ENCODE measurements at regions not wholly inside any gene's neighbourhood (a gene's known extent, or its start where the extent isn't known, plus 50 kb on each side); places are given as distances from the start of the nearest gene placed in this dataset.

DNA sequence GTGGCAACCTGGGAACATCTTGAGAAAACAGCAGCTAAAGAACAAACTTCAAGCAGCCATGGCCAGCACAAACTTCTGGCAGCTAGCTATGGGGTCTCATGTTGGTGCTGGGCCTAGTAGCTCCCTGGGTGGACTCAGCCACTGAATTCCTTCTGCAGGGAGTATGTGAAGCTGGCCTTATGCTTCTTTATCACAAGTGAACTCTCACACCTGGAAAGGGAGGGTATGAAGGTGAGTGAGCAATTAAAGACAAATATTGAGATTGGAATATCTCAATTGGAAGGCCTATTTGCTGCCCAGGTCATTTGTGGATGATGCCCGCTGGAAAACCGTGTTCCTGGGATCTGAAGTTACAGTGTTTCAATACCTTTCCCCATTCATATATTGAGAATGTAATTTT, 153.3 kb upstream of the RPS6KA3 start:
- Histone ChIP-seq H3K27me3 (no peaks in the 10 kb centered on the region), H3K27ac (no peak overlapping the region), H3K4me1 (no peaks in the 10 kb centered on the region), H3K4me3 (no peak overlapping the region), H3K36me3 (ENCODE audit: low read depth, missing control alignments) (no peaks in the 10 kb centered on the region), H3K9me3 (no peaks in the 10 kb centered on the region)
- intact Hi-C loops (cut with DNase I; ENCODE audit: low total_unique reads): no loop called here
- TF ChIP-seq, protein P1, sequence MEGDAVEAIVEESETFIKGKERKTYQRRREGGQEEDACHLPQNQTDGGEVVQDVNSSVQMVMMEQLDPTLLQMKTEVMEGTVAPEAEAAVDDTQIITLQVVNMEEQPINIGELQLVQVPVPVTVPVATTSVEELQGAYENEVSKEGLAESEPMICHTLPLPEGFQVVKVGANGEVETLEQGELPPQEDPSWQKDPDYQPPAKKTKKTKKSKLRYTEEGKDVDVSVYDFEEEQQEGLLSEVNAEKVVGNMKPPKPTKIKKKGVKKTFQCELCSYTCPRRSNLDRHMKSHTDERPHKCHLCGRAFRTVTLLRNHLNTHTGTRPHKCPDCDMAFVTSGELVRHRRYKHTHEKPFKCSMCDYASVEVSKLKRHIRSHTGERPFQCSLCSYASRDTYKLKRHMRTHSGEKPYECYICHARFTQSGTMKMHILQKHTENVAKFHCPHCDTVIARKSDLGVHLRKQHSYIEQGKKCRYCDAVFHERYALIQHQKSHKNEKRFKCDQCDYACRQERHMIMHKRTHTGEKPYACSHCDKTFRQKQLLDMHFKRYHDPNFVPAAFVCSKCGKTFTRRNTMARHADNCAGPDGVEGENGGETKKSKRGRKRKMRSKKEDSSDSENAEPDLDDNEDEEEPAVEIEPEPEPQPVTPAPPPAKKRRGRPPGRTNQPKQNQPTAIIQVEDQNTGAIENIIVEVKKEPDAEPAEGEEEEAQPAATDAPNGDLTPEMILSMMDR (IDR thresholded peaks at IDR 0.05): no peak
- no peak for TF ChIP-seq POLR2A (IDR thresholded peaks at IDR 0.05)
- 76 to 92% methylated on average over 2 of the region's 2 CpGs for WGBS, 2 donors
- no peak for DNase-seq

DNA sequence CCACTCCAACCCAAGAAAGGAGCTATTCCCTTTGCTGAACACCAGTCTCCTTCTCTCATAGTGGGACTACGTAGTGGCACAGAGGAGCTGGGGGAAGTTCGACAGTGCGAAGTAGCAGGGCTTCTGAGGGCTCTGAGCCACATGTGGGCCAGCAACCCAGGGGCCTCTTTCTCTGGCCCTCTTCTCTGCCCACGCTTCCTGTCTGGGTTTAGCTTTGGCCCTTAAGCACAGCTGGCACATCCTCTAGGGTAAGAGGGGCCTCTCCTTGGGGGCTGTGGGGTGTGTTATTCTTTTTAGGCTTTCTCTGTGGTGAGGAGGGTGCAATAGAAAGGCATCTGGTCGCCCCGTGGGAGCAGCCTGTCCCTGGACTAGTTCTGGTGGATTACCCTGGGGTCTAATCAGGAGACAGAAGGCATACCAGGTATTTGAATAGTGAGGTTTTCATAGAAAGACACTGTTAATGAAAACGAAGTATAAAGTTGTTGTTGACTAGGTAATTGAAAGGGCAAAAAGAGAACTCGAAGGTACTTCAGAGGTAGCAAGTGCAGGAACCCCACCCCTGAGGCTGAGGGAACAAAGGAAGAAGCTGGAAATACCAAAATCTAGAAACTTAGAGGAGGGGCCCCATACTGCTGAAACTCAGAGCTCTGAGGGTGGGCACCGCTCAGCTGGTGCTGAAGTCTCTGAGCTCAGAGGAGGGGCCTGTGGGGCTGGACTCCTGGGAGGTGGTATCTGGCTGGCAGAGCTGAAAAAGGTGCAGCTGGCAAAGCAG, 151.9 kb upstream of the RPS6KA3 start:
- WGBS, 2 donors: 78 to 87% methylated on average over 7 to 9 of the region's 9 CpGs
- no peak for TF ChIP-seq POLR2A (IDR thresholded peaks at IDR 0.05)
- TF ChIP-seq, protein P1 (IDR thresholded peaks at IDR 0.05): no peak
- H3K4me1 ChIP-seq: no peaks in the 10 kb centered on the region
- no peak overlapping the region for H3K27ac ChIP-seq
- intact Hi-C loops (cut with DNase I; ENCODE audit: low total_unique reads): no loop called here
- no peaks in the 10 kb centered on the region for H3K36me3 ChIP-seq (ENCODE audit: low read depth, missing control alignments)
- DNase-seq: no peak
- no peaks in the 10 kb centered on the region for H3K9me3 ChIP-seq
- no peak overlapping the region for H3K4me3 ChIP-seq
- H3K27me3 ChIP-seq: no peaks in the 10 kb centered on the region

DNA sequence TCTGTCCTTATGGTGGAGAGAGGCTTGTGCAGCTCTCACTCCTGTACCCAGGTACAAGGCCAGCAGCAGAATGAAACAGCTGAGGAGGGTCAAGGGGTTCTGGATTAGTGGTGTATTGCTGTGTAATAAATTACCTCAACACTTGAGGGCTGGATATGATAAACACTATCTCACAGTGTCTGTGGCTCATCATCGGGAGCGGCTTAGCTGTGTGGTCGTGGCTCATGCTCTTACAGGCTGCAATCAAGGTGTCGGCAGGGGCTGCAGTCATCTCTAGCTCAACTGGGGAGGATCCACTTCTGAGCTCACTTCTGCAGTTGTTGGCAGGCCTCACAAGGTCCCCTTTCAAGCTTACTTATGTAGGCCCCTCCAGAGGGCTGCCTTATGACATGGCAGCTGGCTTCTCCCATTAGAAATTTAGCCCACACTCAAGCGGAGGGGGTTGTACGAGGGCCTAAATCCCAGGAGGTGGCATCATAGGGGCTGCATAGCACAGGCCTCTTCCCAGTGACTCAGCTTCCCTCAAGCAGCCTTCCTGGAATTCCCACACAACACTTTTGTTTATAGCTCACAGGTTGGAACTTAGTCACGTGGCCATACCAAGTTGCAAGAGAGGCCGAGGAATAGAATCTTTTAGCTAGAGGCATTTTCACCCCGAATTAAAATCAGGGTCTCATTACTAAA, 148.2 kb upstream of the RPS6KA3 start:
- WGBS, 2 donors: 64 to 95% methylated on average over 4 to 9 of the region's 9 CpGs
- no peaks in the 10 kb centered on the region for H3K9me3 ChIP-seq

DNA sequence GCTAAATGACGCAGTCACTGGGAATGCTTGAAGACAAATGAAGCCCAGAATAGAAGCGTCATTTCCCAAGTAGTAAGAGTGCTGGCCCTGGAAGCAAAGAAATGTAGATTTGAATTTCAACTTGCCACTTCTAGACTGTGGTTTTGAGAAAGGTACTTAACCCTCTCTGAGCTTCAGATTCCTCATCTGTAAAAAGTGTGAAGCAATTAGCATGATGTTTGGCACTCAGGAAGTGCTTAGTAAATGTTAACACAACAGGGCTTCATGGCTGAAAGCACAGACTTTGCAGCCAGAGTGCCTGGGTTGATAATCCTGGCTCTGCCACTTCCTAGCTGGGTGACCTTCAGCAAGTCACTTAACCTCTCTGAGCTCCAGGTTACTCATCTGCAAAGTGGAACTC, 147.4 kb upstream of the RPS6KA3 start:
- no peak for DNase-seq
- H3K9me3 ChIP-seq: no peaks in the 10 kb centered on the region
- no peak overlapping the region for H3K27ac ChIP-seq
- WGBS, 2 donors: 86% methylated on average over 2 of the region's 2 CpGs; no CpG with 5 or more reads in 1 of the 2 donors
- TF ChIP-seq, protein P1 (IDR thresholded peaks at IDR 0.05): no peak
- no peak for TF ChIP-seq POLR2A (IDR thresholded peaks at IDR 0.05)
- intact Hi-C loops (cut with DNase I; ENCODE audit: low total_unique reads): no loop called here
- H3K36me3 ChIP-seq (ENCODE audit: low read depth, missing control alignments): no peaks in the 10 kb centered on the region
- no peak overlapping the region for H3K4me3 ChIP-seq
- no peaks in the 10 kb centered on the region for H3K27me3 ChIP-seq
- H3K4me1 ChIP-seq: no peaks in the 10 kb centered on the region

More for the DNA sequence above, 148.2 kb upstream of the RPS6KA3 start:
- H3K36me3 ChIP-seq (ENCODE audit: low read depth, missing control alignments): no peaks in the 10 kb centered on the region
- H3K4me1 ChIP-seq: no peaks in the 10 kb centered on the region
- DNase-seq: no peak
- H3K27me3 ChIP-seq: no peaks in the 10 kb centered on the region
- intact Hi-C loops (cut with DNase I; ENCODE audit: low total_unique reads): no loop called here
- H3K4me3 ChIP-seq: no peak overlapping the region
- no peak overlapping the region for H3K27ac ChIP-seq
- TF ChIP-seq, protein P1 (IDR thresholded peaks at IDR 0.05): no peak
- no peak for TF ChIP-seq POLR2A (IDR thresholded peaks at IDR 0.05)
